MM.1S (cell line): ENCODE measurements at regions not wholly inside any gene's neighbourhood (a gene's known extent, or its start where the extent isn't known, plus 50 kb on each side); places are given as distances from the start of the nearest gene placed in this dataset.
"Not testable (repeated sequence)": the region's sequence is repeated elsewhere in the genome, so short reads cannot be mapped to it uniquely, and the experiment has no call there.

Experiments
- DNase-seq: peaks from one replicate; pipeline ENCODE4 v3.0.0-alpha.2; 2015
- H2AFZ ChIP-seq: fragments of 300-600 bp; sonication (generic); 2 replicates; pipeline ENCODE4 v1.6.0; 2016; ENCODE audit warnings: antibody characterized with exemption, low read length
- H3F3A ChIP-seq: fragments of 300-600 bp; sonication (generic); 2 replicates; pipeline ENCODE4 v1.6.1; 2016; ENCODE audit warnings: mild to moderate bottlenecking, antibody characterized with exemption, low read length, moderate library complexity, mixed read lengths; ENCODE audit not compliant: insufficient read depth
- H3K27ac ChIP-seq: fragments of 300-600 bp; sonication (generic); 2 replicates; pipeline ENCODE4 v1.5.1; 2016; ENCODE audit warnings: mild to moderate bottlenecking, low read length
- H3K27me3 ChIP-seq: fragments of 300-600 bp; sonication (generic); replicated peaks from 2 replicates; pipeline ENCODE4 v1.6.0; 2016; ENCODE audit warnings: low read length; ENCODE audit not compliant: insufficient read depth
- H3K36me3 ChIP-seq: fragments of 300-600 bp; sonication (generic); replicated peaks from 2 replicates; pipeline ENCODE4 v1.6.1; 2016; ENCODE audit warnings: mild to moderate bottlenecking, low read length, mixed read lengths; ENCODE audit not compliant: insufficient read depth
- H3K4me1 ChIP-seq: fragments of 300-600 bp; sonication (generic); 2 replicates; pipeline ENCODE4 v1.6.1; 2016; ENCODE audit warnings: low read length, mixed read lengths
- H3K4me2 ChIP-seq: fragments of 300-600 bp; sonication (generic); 2 replicates; pipeline ENCODE4 v1.6.0; 2016; ENCODE audit warnings: low read depth, low read length
- H3K4me3 ChIP-seq: fragments of 300-600 bp; sonication (generic); 2 replicates; pipeline ENCODE4 v1.5.1; 2016; ENCODE audit warnings: low read length, mixed read lengths
- H3K79me2 ChIP-seq: fragments of 300-600 bp; sonication (generic); 2 replicates; pipeline ENCODE4 v1.6.1; 2016; ENCODE audit warnings: mixed run types, low read length, mixed read lengths
- H3K9ac ChIP-seq: fragments of 300-600 bp; sonication (generic); 2 replicates; pipeline ENCODE4 v1.6.1; 2016; ENCODE audit warnings: low read length, mixed read lengths
- H3K9me2 ChIP-seq: fragments of 300-600 bp; sonication (generic); replicated peaks from 2 replicates; pipeline ENCODE4 v1.6.1; 2016; ENCODE audit warnings: mild to moderate bottlenecking, low read length, mixed read lengths; ENCODE audit not compliant: insufficient read depth
- H3K9me3 ChIP-seq: fragments of 300-600 bp; sonication (generic); replicated peaks from 2 replicates; pipeline ENCODE4 v1.6.1; 2016; ENCODE audit warnings: mild to moderate bottlenecking, low read length, mixed read lengths; ENCODE audit not compliant: insufficient read depth
- H4K20me1 ChIP-seq: fragments of 300-600 bp; sonication (generic); 2 replicates; pipeline ENCODE4 v1.6.1; 2016; ENCODE audit warnings: mild to moderate bottlenecking, low read length, moderate library complexity, mixed read lengths; ENCODE audit not compliant: insufficient read depth
- EZH2 ChIP-seq: fragments of 300-600 bp; sonication (generic); optimal IDR thresholded peaks from 2 replicates; pipeline ENCODE3; 2017; ENCODE audit warnings: low read depth, mild to moderate bottlenecking, antibody characterized with exemption, low read length, mixed read lengths
- EZH2phosphoT487 ChIP-seq: fragments of 300-600 bp; sonication (generic); IDR thresholded peaks from 2 replicates; pipeline ENCODE4 v1.6.1; 2018; ENCODE audit warnings: antibody characterized with exemption, low read length
- TF ChIP-seq, protein P1 (sequence below): fragments of 300-600 bp; sonication (generic); IDR thresholded peaks from 2 replicates; pipeline ENCODE4 v1.5.1; 2016; ENCODE audit warnings: antibody characterized with exemption, low read length, mixed read lengths

DNA sequence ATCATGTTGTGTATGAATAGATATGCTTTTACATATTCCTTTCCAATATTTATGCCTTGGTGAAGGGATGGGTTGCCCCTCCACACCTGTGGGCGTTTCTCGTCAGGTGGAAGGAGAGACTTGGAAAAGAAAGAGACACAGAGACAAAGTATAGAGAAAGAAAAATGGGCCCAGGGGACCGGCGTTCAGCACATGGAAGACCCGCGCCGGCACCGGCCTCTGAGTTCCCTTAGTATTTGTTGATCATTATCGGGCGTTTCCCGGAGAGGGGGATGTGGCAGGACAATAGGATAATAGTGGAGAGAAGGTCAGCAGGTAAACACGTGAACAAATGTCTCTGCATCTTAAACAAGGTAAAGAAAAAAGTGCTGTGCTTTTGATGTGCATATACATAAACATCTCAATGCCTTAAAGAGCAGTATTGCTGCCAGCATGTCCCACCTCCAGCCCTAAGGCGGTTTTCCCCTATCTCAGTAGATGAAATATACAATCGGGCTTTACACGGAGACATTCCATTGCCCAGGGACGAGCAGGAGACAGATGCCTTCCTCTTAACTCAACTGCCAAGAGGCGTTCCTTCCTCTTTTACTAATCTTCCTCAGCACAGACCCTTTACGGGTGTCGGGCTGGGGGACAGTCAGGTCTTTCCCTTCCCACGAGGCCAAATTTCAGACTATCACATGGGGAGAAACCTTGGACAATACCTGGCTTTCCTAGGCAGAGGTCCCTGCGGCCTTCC lies 188.5 kb upstream of the F9 start:
- not testable (repeated sequence) for H3K27me3 ChIP-seq, H3K9me2 ChIP-seq, H3K4me1 ChIP-seq, H3K27ac ChIP-seq, H3K4me2 ChIP-seq, H3K4me3 ChIP-seq, H3K79me2 ChIP-seq, H4K20me1 ChIP-seq, H3K9ac ChIP-seq, DNase-seq, H3F3A ChIP-seq, H2AFZ ChIP-seq, H3K9me3 ChIP-seq, H3K36me3 ChIP-seq

- no peaks in the 10 kb centered on the region for H3K4me1 ChIP-seq
- no peak overlapping the region for H3K4me2 ChIP-seq
- H3K27me3 ChIP-seq, result no peaks in the 10 kb centered on the region
- H4K20me1 ChIP-seq, result no peaks in the 10 kb centered on the region
- no peaks in the 10 kb centered on the region for H3K79me2 ChIP-seq
- H3K27ac ChIP-seq, result no peak overlapping the region
- H3K9me3 ChIP-seq, result no peaks in the 10 kb centered on the region
- no peak overlapping the region for H3K4me3 ChIP-seq
- H3K9ac ChIP-seq, result no peak overlapping the region
- H2AFZ ChIP-seq, result no peak overlapping the region
- no peaks in the 10 kb centered on the region for H3K36me3 ChIP-seq
- H3F3A ChIP-seq, result no peaks in the 10 kb centered on the region
- TF ChIP-seq EZH2phosphoT487 (no peak), EZH2 (no peak)
- TF ChIP-seq, protein P1, sequence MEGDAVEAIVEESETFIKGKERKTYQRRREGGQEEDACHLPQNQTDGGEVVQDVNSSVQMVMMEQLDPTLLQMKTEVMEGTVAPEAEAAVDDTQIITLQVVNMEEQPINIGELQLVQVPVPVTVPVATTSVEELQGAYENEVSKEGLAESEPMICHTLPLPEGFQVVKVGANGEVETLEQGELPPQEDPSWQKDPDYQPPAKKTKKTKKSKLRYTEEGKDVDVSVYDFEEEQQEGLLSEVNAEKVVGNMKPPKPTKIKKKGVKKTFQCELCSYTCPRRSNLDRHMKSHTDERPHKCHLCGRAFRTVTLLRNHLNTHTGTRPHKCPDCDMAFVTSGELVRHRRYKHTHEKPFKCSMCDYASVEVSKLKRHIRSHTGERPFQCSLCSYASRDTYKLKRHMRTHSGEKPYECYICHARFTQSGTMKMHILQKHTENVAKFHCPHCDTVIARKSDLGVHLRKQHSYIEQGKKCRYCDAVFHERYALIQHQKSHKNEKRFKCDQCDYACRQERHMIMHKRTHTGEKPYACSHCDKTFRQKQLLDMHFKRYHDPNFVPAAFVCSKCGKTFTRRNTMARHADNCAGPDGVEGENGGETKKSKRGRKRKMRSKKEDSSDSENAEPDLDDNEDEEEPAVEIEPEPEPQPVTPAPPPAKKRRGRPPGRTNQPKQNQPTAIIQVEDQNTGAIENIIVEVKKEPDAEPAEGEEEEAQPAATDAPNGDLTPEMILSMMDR, result no peak
- no peaks in the 10 kb centered on the region for H3K9me2 ChIP-seq
- no peak for DNase-seq
These were observed 198.1 kb upstream of the F9 start for GRCh38 chrX:139332441-139332840.

DNA sequence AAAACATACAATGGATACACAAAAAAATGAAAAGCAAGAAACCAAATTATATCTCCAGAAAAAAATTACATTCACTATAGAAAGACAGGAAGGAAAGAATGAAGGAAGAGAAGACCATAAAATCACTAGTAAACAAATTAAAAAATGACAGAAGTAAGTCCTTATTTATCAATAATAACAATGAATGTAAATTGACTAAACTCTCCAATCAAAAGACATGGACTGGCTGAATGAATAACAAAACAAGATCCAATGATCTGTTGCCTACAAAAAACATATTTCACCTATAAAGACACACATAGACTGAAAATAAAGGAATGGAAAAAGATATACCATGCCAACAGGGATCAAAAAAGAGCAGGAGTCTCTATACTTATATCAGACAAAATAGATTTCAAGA lies 203.2 kb upstream of the F9 start:
- Histone ChIP-seq H3K27ac (no peak overlapping the region), H3F3A (no peaks in the 10 kb centered on the region), H3K9me3 (no peaks in the 10 kb centered on the region), H3K4me3 (no peak overlapping the region), H2AFZ (no peak overlapping the region), H3K36me3 (no peaks in the 10 kb centered on the region), H4K20me1 (no peaks in the 10 kb centered on the region), H3K9ac (no peak overlapping the region), H3K4me1 (no peaks in the 10 kb centered on the region), H3K79me2 (no peaks in the 10 kb centered on the region), H3K27me3 (no peaks in the 10 kb centered on the region), H3K4me2 (no peak overlapping the region), H3K9me2 (no peaks in the 10 kb centered on the region)
- TF ChIP-seq, protein P1, result no peak
- TF ChIP-seq EZH2, result no peak
- no peak for TF ChIP-seq EZH2phosphoT487
- DNase-seq, result no peak

- no peak overlapping the region for H3K9ac ChIP-seq
- no peak overlapping the region for H2AFZ ChIP-seq
- H3K4me1 ChIP-seq, result no peaks in the 10 kb centered on the region
- DNase-seq, result no peak
- no peaks in the 10 kb centered on the region for H3K79me2 ChIP-seq
- H4K20me1 ChIP-seq, result no peaks in the 10 kb centered on the region
- no peaks in the 10 kb centered on the region for H3F3A ChIP-seq
- H3K27ac ChIP-seq, result no peak overlapping the region
- no peak overlapping the region for H3K4me2 ChIP-seq
- H3K9me2 ChIP-seq, result no peaks in the 10 kb centered on the region
- H3K27me3 ChIP-seq, result no peaks in the 10 kb centered on the region
- no peak for TF ChIP-seq EZH2phosphoT487
- TF ChIP-seq, protein P1, result no peak
- no peak for TF ChIP-seq EZH2
- no peaks in the 10 kb centered on the region for H3K36me3 ChIP-seq
- no peaks in the 10 kb centered on the region for H3K9me3 ChIP-seq
- no peak overlapping the region for H3K4me3 ChIP-seq
These were observed 205.8 kb upstream of the F9 start for GRCh38 chrX:139324756-139325155.

DNA sequence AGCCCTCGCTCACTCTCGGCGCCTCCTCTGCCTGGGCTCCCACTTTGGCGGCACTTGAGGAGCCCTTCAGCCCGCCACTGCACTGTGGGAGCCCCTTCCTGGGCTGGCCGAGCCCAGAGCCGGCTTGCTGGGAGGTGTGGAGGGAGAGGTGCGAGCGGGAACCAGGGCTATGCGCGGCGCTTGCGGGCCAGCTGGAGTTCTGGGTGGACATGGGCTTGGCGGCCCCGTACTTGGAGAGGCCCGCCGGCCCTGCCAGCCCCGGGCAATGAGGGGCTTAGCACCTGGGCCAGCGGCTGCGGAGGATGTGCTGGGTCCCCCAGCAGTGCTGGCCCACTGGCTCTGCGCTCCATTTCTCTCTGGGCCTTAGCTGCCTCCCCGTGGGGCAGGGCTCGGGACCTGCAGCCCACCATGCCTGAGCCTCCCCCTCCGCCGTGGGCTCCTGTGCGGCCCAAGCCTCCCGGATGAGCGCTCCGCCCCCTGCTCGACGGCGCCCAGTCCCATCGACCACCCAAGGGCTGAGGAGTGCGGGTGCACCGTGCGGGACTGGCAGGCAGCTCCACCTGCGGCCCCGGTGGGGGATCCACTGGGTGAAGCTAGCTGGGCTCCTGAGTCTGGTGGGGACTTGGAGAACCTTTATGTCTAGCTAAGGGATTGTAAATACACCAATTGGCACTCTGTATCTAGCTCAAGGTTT lies 209.7 kb upstream of the F9 start:
- not testable (repeated sequence) for H3K9me2 ChIP-seq, H3K9me3 ChIP-seq, H3K27me3 ChIP-seq, H3K79me2 ChIP-seq, H3K36me3 ChIP-seq, H3F3A ChIP-seq, H4K20me1 ChIP-seq, H3K9ac ChIP-seq, H3K4me2 ChIP-seq, H3K27ac ChIP-seq, H2AFZ ChIP-seq, H3K4me3 ChIP-seq, H3K4me1 ChIP-seq, DNase-seq
